Parathyroid adenoma (tissue), 2 donors: ENCODE measurements at regions not wholly inside any gene's neighbourhood (a gene's known extent, or its start where the extent isn't known, plus 50 kb on each side); places are given as distances from the start of the nearest gene placed in this dataset.
"Not testable (repeated sequence)": the region's sequence is repeated elsewhere in the genome, so short reads cannot be mapped to it uniquely, and the experiment has no call there.

ENCODE experiments used
- H2AFZ ChIP-seq: fragments of 300-600 bp; sonication (generic); one replicate; pipeline ENCODE4 v1.7.0; 2017; ENCODE audit warnings: antibody characterized with exemption, mild to moderate bottlenecking
- H3K27ac ChIP-seq: fragments of 300-600 bp; sonication (generic); one replicate; pipeline ENCODE4 v1.7.0; 2017
- H3K27me3 ChIP-seq: fragments of 300-600 bp; sonication (generic); one replicate; pipeline ENCODE4 v1.7.0; 2017; ENCODE audit warnings: low read length; ENCODE audit not compliant: control insufficient read depth, insufficient read depth
- H3K36me3 ChIP-seq: fragments of 300-600 bp; sonication (generic); one replicate; pipeline ENCODE4 v1.7.0; 2017; ENCODE audit warnings: low read length; ENCODE audit not compliant: control insufficient read depth, insufficient read depth
- H3K4me1 ChIP-seq: fragments of 300-600 bp; sonication (generic); one replicate; pipeline ENCODE4 v1.7.0; 2017; ENCODE audit warnings: control low read depth
- H3K4me2 ChIP-seq: fragments of 300-600 bp; sonication (generic); one replicate; pipeline ENCODE4 v1.7.0; 2017; ENCODE audit warnings: low read length
- H3K4me3 ChIP-seq: fragments of 300-600 bp; sonication (generic); one replicate; pipeline ENCODE4 v1.7.0; 2017; ENCODE audit warnings: low read depth, low read length
- H3K79me2 ChIP-seq: fragments of 300-600 bp; sonication (generic); one replicate; pipeline ENCODE4 v1.7.0; 2017; ENCODE audit warnings: control low read depth
- H3K9ac ChIP-seq: fragments of 300-600 bp; sonication (generic); one replicate; pipeline ENCODE4 v1.7.0; 2017; ENCODE audit warnings: mild to moderate bottlenecking
- H3K9me3 ChIP-seq: fragments of 300-600 bp; sonication (generic); one replicate; pipeline ENCODE4 v1.7.0; 2017; ENCODE audit warnings: low read length; ENCODE audit not compliant: control insufficient read depth
- TF ChIP-seq, protein P1 (sequence below): fragments of 300-600 bp; sonication (generic); IDR thresholded peaks from one replicate; pipeline ENCODE4 v1.7.0; 2017; ENCODE audit warnings: antibody characterized with exemption, mild to moderate bottlenecking
- donor health status: primary hyperparathyroidism.

DNA sequence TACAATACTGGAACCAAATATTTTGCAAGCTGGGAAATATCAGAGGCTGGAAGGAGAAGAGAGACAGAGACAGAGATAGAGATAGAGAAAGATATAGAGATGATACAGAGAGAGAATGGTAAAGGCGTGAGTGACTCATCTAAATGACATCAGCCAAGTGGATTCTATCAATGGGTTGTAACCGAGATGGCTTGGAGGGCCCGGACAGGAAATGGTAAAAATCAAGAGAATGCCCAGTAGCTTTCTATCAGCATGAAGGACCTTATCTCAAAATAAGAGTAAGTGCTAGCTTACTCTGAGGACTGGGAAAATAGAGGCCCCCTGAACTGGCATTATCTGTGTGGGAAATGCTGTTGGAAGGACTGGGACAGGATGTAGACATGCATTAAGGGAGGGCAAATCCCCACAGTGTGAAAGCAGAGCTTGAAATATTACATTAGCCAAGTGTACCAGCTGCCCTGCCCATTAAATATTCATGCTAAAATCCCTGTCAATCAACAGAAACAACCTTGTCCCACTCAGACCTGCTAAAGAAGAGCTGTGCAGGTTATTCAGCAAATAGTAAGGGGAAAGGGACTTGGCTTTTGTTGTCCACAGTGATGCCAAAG lies 76.6 kb upstream of the ZNF644 start:
- TF ChIP-seq, protein P1, sequence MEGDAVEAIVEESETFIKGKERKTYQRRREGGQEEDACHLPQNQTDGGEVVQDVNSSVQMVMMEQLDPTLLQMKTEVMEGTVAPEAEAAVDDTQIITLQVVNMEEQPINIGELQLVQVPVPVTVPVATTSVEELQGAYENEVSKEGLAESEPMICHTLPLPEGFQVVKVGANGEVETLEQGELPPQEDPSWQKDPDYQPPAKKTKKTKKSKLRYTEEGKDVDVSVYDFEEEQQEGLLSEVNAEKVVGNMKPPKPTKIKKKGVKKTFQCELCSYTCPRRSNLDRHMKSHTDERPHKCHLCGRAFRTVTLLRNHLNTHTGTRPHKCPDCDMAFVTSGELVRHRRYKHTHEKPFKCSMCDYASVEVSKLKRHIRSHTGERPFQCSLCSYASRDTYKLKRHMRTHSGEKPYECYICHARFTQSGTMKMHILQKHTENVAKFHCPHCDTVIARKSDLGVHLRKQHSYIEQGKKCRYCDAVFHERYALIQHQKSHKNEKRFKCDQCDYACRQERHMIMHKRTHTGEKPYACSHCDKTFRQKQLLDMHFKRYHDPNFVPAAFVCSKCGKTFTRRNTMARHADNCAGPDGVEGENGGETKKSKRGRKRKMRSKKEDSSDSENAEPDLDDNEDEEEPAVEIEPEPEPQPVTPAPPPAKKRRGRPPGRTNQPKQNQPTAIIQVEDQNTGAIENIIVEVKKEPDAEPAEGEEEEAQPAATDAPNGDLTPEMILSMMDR: no peak
- H3K79me2 ChIP-seq: no peaks in the 10 kb centered on the region

DNA sequence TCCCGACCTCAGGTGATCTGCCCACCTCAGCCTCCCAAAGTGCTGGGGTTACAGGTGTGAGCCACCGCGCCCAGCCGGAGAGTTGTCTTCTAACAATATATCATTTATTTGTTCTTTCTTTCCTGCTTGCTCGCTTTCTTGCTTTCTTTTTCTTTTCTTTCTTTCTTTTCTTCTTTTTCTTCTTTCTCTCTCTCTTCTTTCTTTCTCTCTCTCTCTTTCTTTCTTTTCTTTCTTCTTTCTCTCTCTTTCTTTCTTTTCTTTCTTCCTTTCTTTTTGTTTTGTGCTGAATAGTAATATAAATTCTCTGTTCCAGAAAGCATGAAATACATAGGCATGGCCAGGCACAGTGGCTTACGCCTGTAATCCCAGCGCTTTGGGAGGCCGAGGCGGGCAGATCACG lies 73.5 kb upstream of the ZNF644 start:
- not testable (repeated sequence) for H3K4me2 ChIP-seq, H2AFZ ChIP-seq, H3K4me3 ChIP-seq, H3K9ac ChIP-seq, H3K27ac ChIP-seq, H3K27me3 ChIP-seq, H3K79me2 ChIP-seq, H3K4me1 ChIP-seq, H3K36me3 ChIP-seq, H3K9me3 ChIP-seq

More for the DNA sequence above, 76.6 kb upstream of the ZNF644 start:
- Histone ChIP-seq H2AFZ (no peak overlapping the region), H3K4me2 (no peak overlapping the region), H3K4me3 (no peak overlapping the region), H3K4me1 (no peaks in the 10 kb centered on the region), H3K36me3 (no peaks in the 10 kb centered on the region), H3K9ac (no peak overlapping the region), H3K27me3 (no peaks in the 10 kb centered on the region), H3K9me3 (no peaks in the 10 kb centered on the region), H3K27ac (no peak overlapping the region)

DNA sequence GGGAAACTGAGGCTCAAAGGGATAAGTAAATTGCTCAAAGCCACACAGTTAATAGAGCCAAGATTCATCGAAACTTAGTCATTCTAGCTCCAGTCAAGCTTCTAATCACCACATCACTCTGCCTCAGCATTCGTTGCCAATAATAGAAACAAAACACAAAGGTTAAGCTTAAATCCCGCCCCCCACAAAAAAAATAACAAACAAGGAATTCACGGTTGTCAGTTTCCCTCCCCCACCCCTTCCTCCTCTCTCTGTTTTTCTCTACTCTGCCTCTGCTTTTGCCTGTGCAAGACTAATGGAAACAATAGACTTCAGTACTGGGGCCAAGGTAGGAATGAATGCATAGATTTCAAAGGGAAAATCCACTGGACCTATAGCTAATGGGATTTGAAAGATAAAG lies 70.7 kb upstream of the ZNF644 start:
- Histone ChIP-seq H3K36me3 (no peaks in the 10 kb centered on the region), H3K4me3 (no peak overlapping the region), H3K79me2 (no peaks in the 10 kb centered on the region), H3K4me2 (peak overlapping the region; percentile 15), H3K9me3 (no peaks in the 10 kb centered on the region), H2AFZ (no peak overlapping the region), H3K27me3 (no peaks in the 10 kb centered on the region), H3K27ac (no peak overlapping the region), H3K4me1 (peaks cover 2% of the 10 kb centered on the region), H3K9ac (no peak overlapping the region)
- TF ChIP-seq, protein P1: no peak

DNA sequence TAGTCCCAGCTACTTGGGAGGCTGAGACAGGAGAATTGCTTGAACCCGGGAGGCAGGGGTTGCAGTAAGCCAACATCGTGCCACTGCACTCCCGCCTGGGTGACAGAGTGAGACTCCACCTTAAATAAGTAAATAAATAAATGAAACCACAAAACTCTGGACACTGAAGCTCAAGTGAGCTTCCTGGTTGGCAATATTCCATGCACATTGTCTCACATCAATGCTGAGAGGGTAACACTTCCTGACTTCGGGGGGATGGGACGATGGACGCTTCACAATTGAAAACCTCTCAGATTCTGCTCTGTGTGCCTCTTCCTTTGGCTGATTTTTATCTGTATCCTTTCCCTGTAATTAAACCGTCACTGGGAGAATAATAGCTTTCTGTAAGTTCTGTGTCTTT lies 70.0 kb upstream of the ZNF644 start:
- TF ChIP-seq, protein P1: no peak
- peaks cover 2% of the 10 kb centered on the region for H3K4me1 ChIP-seq
- no peaks in the 10 kb centered on the region for H3K79me2 ChIP-seq
- H2AFZ ChIP-seq: peak overlapping the region; percentile 42
- H3K27ac ChIP-seq: no peak overlapping the region
- H3K9ac ChIP-seq: no peak overlapping the region
- no peaks in the 10 kb centered on the region for H3K27me3 ChIP-seq
- H3K36me3 ChIP-seq: no peaks in the 10 kb centered on the region
- H3K4me3 ChIP-seq: no peak overlapping the region
- H3K9me3 ChIP-seq: no peaks in the 10 kb centered on the region
- peak overlapping the region; percentile 54 for H3K4me2 ChIP-seq

DNA sequence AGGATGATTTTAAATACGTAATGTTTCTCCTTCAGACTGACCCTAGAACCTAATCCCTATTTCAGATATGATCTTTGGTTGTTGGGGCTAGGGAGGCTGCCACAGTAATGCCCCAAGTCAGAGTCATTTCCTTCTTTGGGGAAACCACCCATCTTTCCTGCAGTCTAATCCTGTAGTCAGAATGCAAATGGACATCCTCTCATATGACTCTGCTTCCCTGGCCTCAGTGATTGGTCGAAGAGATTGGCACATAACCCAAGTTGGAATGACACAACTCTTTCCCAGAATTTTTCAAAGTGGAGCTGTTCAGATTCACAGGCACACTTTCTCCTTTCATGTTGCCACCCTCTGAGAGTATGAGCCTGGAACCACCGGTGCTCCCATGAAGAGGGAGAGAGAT lies 58.8 kb upstream of the ZNF644 start:
- Histone ChIP-seq H3K9ac (no peak overlapping the region), H3K36me3 (no peaks in the 10 kb centered on the region), H3K27ac (no peak overlapping the region), H2AFZ (no peak overlapping the region), H3K4me3 (no peak overlapping the region), H3K9me3 (no peaks in the 10 kb centered on the region), H3K27me3 (no peaks in the 10 kb centered on the region), H3K4me1 (no peaks in the 10 kb centered on the region), H3K79me2 (no peaks in the 10 kb centered on the region), H3K4me2 (no peak overlapping the region)
- TF ChIP-seq, protein P1: no peak
